ENCODE measurements at regions not wholly inside any gene's neighbourhood (a gene's known extent, or its start where the extent isn't known, plus 50 kb on each side); places are given as distances from the start of the nearest gene placed in this dataset.

DNA sequence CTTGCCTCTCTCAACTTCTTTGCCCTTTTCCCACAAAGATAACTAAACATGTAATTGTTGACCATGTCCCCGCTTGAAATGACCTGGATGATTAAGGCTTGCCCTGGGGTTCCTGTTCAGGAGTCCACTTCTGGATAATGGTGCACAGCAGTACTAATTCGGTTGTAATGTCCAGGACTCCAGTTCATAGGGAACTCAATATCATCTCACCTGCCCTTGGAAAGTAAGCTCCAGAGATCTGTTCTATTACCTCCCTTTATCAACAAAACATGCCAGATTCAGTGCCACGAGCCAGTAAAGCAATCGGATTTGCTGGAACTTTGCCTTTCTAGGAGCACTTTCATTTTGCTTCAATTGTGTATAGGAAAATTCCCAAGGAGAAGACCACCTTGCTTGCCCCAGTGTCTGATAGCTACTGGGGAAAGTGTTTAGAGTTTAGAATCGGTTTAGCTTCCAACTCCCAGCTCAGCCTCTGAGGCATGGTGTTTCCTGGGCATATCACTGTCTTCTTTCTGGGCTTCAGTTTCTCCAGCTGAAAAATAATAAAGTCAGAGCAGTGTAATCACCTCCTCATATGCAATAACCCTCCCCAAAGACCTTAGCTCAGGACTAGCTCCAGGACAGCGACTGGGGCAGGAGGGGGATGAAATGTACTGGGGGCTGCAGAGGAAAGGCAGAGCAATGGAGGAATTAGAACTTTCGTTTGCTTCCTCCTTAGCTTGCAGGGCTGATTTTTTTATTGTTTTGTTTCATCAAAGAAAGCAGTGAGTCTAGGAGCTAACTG lies 162.6 kb upstream of the CYRIA start:
- Histone ChIP-seq H3K36me3 (ENCODE audit: control insufficient read depth, insufficient read depth, low read length) (no peaks in the 10 kb centered on the region), H3K4me3 (ENCODE audit: low read depth, low read length) (no peak overlapping the region), H3K27me3 (ENCODE audit: control insufficient read depth, insufficient read depth, low read length) (no peaks in the 10 kb centered on the region)
- ChIA-PET POLR2A (no interaction called here), CTCF (interaction anchor here (1.0 kb wide), 1 partner anchor 10 kb away, joined by 3 read pairs; no protein-coding TSS in a partner anchor)
- TF ChIP-seq, protein P1, sequence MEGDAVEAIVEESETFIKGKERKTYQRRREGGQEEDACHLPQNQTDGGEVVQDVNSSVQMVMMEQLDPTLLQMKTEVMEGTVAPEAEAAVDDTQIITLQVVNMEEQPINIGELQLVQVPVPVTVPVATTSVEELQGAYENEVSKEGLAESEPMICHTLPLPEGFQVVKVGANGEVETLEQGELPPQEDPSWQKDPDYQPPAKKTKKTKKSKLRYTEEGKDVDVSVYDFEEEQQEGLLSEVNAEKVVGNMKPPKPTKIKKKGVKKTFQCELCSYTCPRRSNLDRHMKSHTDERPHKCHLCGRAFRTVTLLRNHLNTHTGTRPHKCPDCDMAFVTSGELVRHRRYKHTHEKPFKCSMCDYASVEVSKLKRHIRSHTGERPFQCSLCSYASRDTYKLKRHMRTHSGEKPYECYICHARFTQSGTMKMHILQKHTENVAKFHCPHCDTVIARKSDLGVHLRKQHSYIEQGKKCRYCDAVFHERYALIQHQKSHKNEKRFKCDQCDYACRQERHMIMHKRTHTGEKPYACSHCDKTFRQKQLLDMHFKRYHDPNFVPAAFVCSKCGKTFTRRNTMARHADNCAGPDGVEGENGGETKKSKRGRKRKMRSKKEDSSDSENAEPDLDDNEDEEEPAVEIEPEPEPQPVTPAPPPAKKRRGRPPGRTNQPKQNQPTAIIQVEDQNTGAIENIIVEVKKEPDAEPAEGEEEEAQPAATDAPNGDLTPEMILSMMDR (IDR thresholded peaks at IDR 0.05; ENCODE audit: insufficient read depth, low read depth, low read length) = no peak
- DNase-seq (ENCODE audit: low read depth) = no peak

DNA sequence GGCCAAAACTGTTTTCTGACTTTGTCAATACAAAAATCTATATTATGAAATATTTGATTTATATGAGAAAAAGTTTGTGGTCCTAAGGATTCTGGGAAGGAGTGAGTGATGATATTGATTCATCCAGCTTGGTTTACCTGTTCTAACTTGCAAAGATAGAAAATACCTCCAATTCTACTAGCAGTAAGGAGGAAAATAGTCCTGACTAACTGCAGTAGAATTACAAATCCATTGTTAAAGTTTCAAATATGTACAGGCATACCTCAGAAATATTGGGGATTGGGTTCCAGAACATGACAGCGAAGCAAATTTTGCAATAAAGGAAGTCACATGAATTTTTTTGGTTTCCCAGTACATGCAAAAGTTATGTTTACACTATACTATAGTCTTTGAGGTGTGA lies 158.8 kb upstream of the CYRIA start:
- TF ChIP-seq, protein P1 (IDR thresholded peaks at IDR 0.05; ENCODE audit: insufficient read depth, low read depth, low read length) = no peak
- no peak for DNase-seq (ENCODE audit: low read depth)
- POLR2A ChIA-PET = no interaction called here
- Histone ChIP-seq H3K4me3 (ENCODE audit: low read depth, low read length) (no peak overlapping the region), H3K36me3 (ENCODE audit: control insufficient read depth, insufficient read depth, low read length) (no peaks in the 10 kb centered on the region), H3K27me3 (ENCODE audit: control insufficient read depth, insufficient read depth, low read length) (no peaks in the 10 kb centered on the region)
- CTCF ChIA-PET = no interaction called here

DNA sequence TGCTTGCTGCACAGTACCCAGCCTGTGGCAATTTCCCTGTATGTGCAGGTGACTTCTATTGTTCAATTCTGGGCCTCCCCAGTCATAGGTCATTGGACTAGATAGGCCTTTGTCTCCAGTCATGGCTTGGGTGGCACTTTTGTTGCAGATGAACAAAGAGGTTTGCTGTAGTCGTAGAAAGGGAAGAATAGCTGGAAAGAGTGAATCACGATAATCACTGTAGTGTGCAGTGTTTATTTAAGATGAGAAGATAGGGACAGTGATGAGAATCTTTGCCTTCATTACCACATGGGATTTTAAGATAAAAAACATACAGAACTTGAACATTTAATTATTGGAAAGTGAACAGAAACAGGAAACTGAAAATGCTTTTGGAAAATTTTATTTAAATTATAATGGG lies 156.1 kb upstream of the CYRIA start:
- TF ChIP-seq, protein P1 (IDR thresholded peaks at IDR 0.05; ENCODE audit: insufficient read depth, low read depth, low read length) = no peak
- Histone ChIP-seq H3K4me3 (ENCODE audit: low read depth, low read length) (no peak overlapping the region), H3K36me3 (ENCODE audit: control insufficient read depth, insufficient read depth, low read length) (no peaks in the 10 kb centered on the region), H3K27me3 (ENCODE audit: control insufficient read depth, insufficient read depth, low read length) (no peaks in the 10 kb centered on the region)
- ChIA-PET CTCF (no interaction called here), POLR2A (no interaction called here)
- no peak for DNase-seq (ENCODE audit: low read depth)

DNA sequence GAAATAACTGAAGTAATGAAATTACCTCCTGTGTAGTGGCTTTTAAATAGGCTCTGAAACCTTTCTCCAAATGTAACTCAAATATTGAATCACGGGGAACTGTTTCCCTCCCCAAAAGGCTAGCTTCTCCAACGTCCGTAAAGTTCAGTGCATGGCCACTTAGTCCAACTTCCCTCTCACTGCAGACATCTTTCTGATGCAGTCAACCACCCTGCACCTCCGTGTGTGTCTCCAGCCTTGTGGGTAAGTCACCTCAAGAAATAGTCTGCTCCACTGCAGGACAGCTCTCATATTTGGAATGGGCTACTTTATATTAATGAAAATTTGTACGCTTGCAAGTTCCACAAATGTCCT lies 152.5 kb upstream of the CYRIA start:
- ChIA-PET CTCF (no interaction called here), POLR2A (no interaction called here)
- Histone ChIP-seq H3K4me3 (ENCODE audit: low read depth, low read length) (no peak overlapping the region), H3K36me3 (ENCODE audit: control insufficient read depth, insufficient read depth, low read length) (no peaks in the 10 kb centered on the region), H3K27me3 (ENCODE audit: control insufficient read depth, insufficient read depth, low read length) (no peaks in the 10 kb centered on the region)
- DNase-seq (ENCODE audit: low read depth) = no peak
- TF ChIP-seq, protein P1 (IDR thresholded peaks at IDR 0.05; ENCODE audit: insufficient read depth, low read depth, low read length) = no peak

DNA sequence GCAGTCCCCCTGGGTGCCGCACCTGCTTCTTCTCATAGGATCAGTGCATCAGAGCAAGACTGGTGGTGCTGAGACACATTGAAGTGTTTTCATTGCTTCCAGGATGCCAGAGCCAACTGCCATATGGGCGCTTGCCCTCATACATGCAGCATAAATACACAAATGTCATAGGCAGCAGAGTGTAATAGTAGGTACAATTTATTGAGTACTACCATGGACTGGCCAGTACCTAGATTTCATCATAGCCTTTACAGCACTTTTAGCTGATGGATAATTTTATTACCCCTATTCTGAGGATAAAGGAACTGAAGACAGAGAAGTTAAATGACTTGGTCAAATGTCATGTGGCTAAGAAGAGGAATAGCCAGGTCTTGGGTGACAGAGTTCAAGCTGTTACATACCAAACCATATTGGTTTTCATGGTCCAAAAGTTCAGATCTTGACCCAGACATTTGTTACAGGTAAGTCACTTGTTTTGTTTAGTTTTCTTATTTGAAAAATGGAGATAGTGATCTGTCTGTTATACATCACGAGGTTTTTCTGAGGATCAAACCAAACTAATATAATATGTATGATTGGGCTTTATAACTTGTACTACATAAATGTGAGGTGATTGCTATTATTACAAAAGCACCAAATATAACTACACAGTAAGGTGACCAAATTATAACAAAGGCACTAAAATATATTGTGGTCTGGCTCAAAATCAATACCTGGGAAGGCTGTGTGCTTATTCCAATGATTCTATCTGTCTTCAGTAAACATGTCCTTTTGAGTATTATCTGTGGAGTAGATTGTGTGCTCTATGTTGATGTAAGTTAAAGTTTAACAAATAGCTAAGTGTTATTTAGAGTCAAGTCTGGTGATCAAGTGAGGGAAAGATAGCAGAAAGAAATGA lies 151.9 kb upstream of the CYRIA start:
- H3K4me3 ChIP-seq (ENCODE audit: low read depth, low read length) = no peak overlapping the region
- TF ChIP-seq, protein P1 (IDR thresholded peaks at IDR 0.05; ENCODE audit: insufficient read depth, low read depth, low read length) = no peak
- no peaks in the 10 kb centered on the region for H3K36me3 ChIP-seq (ENCODE audit: control insufficient read depth, insufficient read depth, low read length)
- no peaks in the 10 kb centered on the region for H3K27me3 ChIP-seq (ENCODE audit: control insufficient read depth, insufficient read depth, low read length)
- POLR2A ChIA-PET = no interaction called here
- CTCF ChIA-PET = interaction anchor here (0.7 kb wide), 1 partner anchor 381 kb away, joined by 4 read pairs; no protein-coding TSS in a partner anchor
- no peak for DNase-seq (ENCODE audit: low read depth)

Measured in BJ (cell line).